GM12864 (cell line): ENCODE measurements at regions not wholly inside any gene's neighbourhood (a gene's known extent, or its start where the extent isn't known, plus 50 kb on each side); places are given as distances from the start of the nearest gene placed in this dataset.

Source experiments
- DNase-seq: peaks from one replicate; pipeline ENCODE4 v3.0.0-alpha.2; 2011; ENCODE audit warnings: low read depth
- H3K4me3 ChIP-seq: 2 replicates; pipeline ENCODE4 v1.5.1; 2011; ENCODE audit warnings: mild to moderate bottlenecking, low read depth, low read length, control low read depth
- CTCF ChIP-seq: IDR thresholded peaks from 2 replicates; pipeline ENCODE4 v1.5.1; 2011; ENCODE audit warnings: low read depth, mild to moderate bottlenecking, moderate library complexity, low read length, control low read depth, inconsistent platforms; ENCODE audit errors: missing control alignments

DNA sequence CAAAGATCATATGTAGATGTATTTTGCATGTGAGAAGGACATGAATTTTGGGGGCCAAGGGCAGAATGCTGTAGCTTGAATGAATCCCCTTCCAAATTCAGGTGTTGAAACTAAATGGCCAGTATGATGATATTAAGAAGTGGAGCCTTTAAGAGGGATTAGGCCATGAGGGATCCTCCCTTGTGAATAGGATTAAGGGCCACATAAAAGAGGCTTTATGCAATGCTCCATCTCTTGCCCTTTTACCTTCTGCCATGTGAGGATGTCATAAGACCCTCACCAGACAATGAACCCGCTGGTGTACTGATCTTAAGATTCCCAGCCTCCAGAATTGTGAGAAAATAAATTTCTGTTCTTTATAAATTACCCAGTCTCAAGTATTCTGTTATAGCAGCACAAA lies 206.1 kb downstream of the YTHDC2 start:
- no peak overlapping the region for H3K4me3 ChIP-seq
- no peak for TF ChIP-seq CTCF
- DNase-seq, result no peak

GRCh38 chr5:113721171-113721570 lies 207.7 kb downstream of the YTHDC2 start:
- H3K4me3 ChIP-seq, result no peak overlapping the region
- TF ChIP-seq CTCF, result no peak
- DNase-seq, result no peak

- H3K4me3 ChIP-seq, result no peak overlapping the region
- TF ChIP-seq CTCF, result no peak
- no peak for DNase-seq
Observed at GRCh38 chr5:113723021-113723420, 209.5 kb downstream of the YTHDC2 start.

- no peak for DNase-seq
- no peak overlapping the region for H3K4me3 ChIP-seq
- no peak for TF ChIP-seq CTCF
Observed at GRCh38 chr5:113735751-113736150, 222.3 kb downstream of the YTHDC2 start.

GRCh38 chr5:113742176-113742575 lies 228.7 kb downstream of the YTHDC2 start:
- no peak for DNase-seq
- TF ChIP-seq CTCF, result no peak
- no peak overlapping the region for H3K4me3 ChIP-seq

DNA sequence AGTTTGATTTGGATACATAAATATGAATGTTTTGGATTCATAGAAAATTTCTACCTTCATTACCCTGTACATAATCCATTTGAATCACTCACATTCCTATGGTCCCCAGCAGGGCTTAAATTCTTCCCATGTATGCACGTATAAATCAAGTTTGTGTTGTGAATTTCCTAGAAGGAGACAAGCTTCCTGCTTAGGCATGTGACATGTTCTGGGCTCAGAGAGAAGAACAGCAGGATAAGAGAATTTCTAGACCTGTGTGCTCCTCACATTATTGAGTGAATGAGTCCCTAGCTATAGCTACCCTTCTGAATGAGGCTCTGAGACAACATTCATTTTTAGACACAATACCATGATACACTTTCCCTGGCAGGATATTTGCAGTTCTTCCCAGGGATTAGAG lies 229.1 kb downstream of the YTHDC2 start:
- no peak for TF ChIP-seq CTCF
- H3K4me3 ChIP-seq, result no peak overlapping the region
- DNase-seq, result no peak

GRCh38 chr5:113748403-113748802 lies 234.9 kb downstream of the YTHDC2 start:
- DNase-seq, result no peak
- no peak for TF ChIP-seq CTCF
- no peak overlapping the region for H3K4me3 ChIP-seq
